Testis (tissue), 2 donors: ENCODE measurements at regions not wholly inside any gene's neighbourhood (a gene's known extent, or its start where the extent isn't known, plus 50 kb on each side); places are given as distances from the start of the nearest gene placed in this dataset.
"Not testable (repeated sequence)": the region's sequence is repeated elsewhere in the genome, so short reads cannot be mapped to it uniquely, and the experiment has no call there.

Source experiments
- CTCF ChIP-seq, 3 experiments: fragments of 450-650 bp in 2 of 3; fragments of 200-600 bp in 1 of 3; sonication (generic) in 1 of 3; IDR thresholded peaks; one replicate each; pipeline ENCODE4 v1.5.1; 2016 to 2019; ENCODE audit warnings: antibody characterized with exemption in 3 of 3, mild to moderate bottlenecking in 2 of 3, moderate library complexity in 1 of 3
- POLR2A ChIP-seq: fragments of 450-650 bp; IDR thresholded peaks from one replicate; pipeline ENCODE4 v1.6.1; 2017; ENCODE audit warnings: antibody characterized with exemption, mild to moderate bottlenecking, moderate library complexity

DNA sequence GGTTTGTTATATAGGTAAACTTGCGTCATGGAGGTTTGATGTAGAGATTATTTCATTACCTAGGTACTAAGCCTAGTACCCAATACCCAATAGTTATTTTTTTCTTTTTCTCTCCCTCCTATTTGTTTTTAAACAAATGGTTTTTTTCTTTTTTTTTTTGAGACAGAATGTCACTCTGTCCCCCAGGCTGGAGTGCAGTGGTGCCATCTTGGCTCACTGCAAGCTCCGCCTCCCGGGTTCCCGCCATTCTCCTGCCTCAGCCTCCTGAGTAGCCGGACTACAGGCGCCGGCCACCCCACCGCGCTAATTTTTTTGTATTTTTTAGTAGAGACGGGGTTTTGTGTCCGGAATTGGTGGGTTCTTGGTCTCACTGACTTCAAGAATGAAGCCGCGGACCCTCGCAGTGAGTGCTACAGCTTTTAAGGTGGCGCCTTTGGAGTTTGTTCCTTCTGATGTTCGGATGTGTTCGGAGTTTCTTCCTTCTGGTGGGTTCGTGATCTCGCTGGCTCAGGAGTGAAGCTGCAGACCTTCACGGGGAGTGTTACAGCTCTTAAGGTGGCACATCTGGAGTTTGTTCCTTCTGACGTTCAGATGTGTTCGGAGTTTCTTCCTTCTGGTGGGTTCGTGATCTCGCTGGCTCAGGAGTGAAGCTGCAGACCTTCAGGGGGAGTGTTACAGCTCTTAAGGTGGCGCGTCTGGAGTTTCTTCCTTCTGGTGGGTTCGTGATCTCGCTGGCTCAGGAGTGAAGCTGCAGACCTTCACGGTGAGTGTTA is 243.7 kb downstream of the PLA2G4A start:
- TF ChIP-seq CTCF (IDR thresholded peaks at IDR 0.05); POLR2A: not testable (repeated sequence)
